Neural progenitor cell (in vitro differentiated cells): ENCODE measurements at regions not wholly inside any gene's neighbourhood (a gene's known extent, or its start where the extent isn't known, plus 50 kb on each side); places are given as distances from the start of the nearest gene placed in this dataset.

Experiments used
- EZH2 ChIP-seq: fragments of 200-600 bp; sonication (generic); IDR thresholded peaks from 2 replicates; pipeline ENCODE4 v1.6.1; 2017; ENCODE audit warnings: antibody characterized with exemption, mild to moderate bottlenecking, moderate library complexity
- TF ChIP-seq, protein P1 (sequence below): fragments of 200-600 bp; sonication (generic); IDR thresholded peaks from 2 replicates; pipeline ENCODE4 v1.5.1; 2017; ENCODE audit warnings: antibody characterized with exemption, mild to moderate bottlenecking

DNA sequence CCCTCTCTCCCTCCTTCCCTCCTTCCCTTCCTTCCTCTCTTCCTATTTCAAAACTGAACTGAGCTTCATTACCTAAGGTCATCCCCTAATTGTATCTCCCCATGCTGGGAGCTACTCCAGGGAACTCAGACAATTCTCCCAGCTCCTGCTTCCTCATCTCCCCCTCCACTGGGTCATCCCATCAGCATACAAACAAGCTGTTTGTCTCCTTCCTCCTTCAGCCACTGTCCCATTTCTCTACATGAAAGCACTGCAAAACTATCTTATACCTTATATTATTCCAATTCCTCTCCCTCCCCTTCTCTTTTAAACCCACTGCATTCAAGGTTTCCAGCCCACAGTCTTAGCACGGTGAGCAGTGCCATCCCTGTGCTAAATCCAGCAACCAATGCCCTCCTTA lies 262.4 kb downstream of the AGTPBP1 start:
- TF ChIP-seq, protein P1, sequence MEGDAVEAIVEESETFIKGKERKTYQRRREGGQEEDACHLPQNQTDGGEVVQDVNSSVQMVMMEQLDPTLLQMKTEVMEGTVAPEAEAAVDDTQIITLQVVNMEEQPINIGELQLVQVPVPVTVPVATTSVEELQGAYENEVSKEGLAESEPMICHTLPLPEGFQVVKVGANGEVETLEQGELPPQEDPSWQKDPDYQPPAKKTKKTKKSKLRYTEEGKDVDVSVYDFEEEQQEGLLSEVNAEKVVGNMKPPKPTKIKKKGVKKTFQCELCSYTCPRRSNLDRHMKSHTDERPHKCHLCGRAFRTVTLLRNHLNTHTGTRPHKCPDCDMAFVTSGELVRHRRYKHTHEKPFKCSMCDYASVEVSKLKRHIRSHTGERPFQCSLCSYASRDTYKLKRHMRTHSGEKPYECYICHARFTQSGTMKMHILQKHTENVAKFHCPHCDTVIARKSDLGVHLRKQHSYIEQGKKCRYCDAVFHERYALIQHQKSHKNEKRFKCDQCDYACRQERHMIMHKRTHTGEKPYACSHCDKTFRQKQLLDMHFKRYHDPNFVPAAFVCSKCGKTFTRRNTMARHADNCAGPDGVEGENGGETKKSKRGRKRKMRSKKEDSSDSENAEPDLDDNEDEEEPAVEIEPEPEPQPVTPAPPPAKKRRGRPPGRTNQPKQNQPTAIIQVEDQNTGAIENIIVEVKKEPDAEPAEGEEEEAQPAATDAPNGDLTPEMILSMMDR: no peak
- no peak for TF ChIP-seq EZH2
